ENCODE measurements at regions not wholly inside any gene's neighbourhood (a gene's known extent, or its start where the extent isn't known, plus 50 kb on each side); places are given as distances from the start of the nearest gene placed in this dataset.

DNA sequence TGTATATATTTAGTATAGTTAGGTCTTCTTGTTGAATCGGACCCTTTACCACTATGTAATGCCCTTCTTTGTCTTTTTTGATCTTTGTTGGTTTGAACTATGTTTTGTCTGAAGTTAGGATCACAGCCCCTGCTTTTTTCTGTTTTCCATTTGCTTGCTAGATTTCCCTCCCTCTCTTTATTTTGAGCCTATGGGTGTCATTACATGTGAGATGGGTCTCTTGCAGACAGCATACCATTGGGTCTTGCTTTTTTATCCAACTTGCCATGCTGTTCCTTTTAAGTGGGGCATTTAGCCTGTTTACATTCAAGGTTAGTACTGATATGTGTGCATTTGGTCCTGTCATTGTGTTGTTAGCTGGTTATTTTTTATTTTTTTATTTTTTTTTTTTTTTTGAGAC lies 224.6 kb downstream of the INSC start:
- Histone ChIP-seq H3K4me3 (replicated peaks in 1 of 2; ENCODE audit: low read depth in 1 of 2, low read length in 2 of 2) (no peak overlapping the region), H3K4me1 (ENCODE audit: control insufficient read depth in 1 of 2, insufficient read depth in 2 of 2, low read length in 2 of 2) (no peaks in the 10 kb centered on the region), H3K79me2 (ENCODE audit: insufficient read depth, low read length) (no peaks in the 10 kb centered on the region), H4K20me1 (ENCODE audit: insufficient read depth) (no peaks in the 10 kb centered on the region), H3K27me3 (ENCODE audit: insufficient read depth, low read length) (peaks cover 40% of the 10 kb centered on the region), H3K9me3 (ENCODE audit: control insufficient read depth in 1 of 2, insufficient read depth in 1 of 2, low read depth in 1 of 2, low read length in 2 of 2) (no peaks in the 10 kb centered on the region), H3K9ac (ENCODE audit: low read length) (no peak overlapping the region), H3K4me2 (ENCODE audit: low read length) (no peak overlapping the region), H3K27ac (ENCODE audit: low read depth, low read length) (no peak overlapping the region), H3K9me2 (ENCODE audit: insufficient read depth) (no peaks in the 10 kb centered on the region), H3K36me3 (ENCODE audit: control insufficient read depth in 1 of 2, insufficient read depth in 2 of 2, low read length in 2 of 2) (no peaks in the 10 kb centered on the region), H2AFZ (ENCODE audit: low read depth, low read length, poor library complexity, severe bottlenecking) (no peak overlapping the region)
- no peak for ATAC-seq
- intact Hi-C loops (cut with micrococcal nuclease): no loop called here
- TF ChIP-seq EZH2 (IDR thresholded peaks at IDR 0.05): no peak
- RAD21 ChIA-PET (ENCODE audit: low non-redundant PET in 1 of 2, low total read pairs in 2 of 2, uncharacterized antibody in 2 of 2, unreplicated experiment in 2 of 2): no interaction called here
- POLR2A ChIA-PET: no interaction called here
- CTCF ChIA-PET: no interaction called here
- no peak for DNase-seq (ENCODE audit: low read depth, low spot score)
- BruUV-seq (replicated peaks): no TSS peak

DNA sequence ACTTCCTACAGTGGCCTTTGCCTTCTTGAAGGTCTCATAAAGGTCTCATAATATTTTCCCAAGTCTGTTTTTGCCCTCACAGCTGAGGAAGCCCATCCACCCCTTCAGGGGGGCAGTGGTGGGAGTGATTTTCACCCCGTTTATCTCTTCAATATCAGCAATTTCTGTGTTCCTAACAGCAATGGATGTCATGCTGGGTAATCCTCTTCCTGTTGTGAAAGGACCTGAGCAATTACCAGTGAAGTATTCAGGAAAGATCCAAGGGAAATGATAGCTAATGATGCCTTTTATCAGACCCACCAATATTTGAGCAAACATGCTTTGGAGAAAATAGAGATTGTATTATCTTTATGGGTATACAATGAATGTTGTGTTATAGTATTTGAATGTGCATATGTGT lies 226.9 kb downstream of the INSC start:
- POLR2A ChIA-PET: no interaction called here
- Histone ChIP-seq H3K9me3 (ENCODE audit: control insufficient read depth in 1 of 2, insufficient read depth in 1 of 2, low read depth in 1 of 2, low read length in 2 of 2) (no peaks in the 10 kb centered on the region), H3K36me3 (ENCODE audit: control insufficient read depth in 1 of 2, insufficient read depth in 2 of 2, low read length in 2 of 2) (no peaks in the 10 kb centered on the region), H3K27me3 (ENCODE audit: insufficient read depth, low read length) (peaks cover 33% of the 10 kb centered on the region), H3K4me3 (replicated peaks in 1 of 2; ENCODE audit: low read depth in 1 of 2, low read length in 2 of 2) (no peak overlapping the region), H3K4me1 (ENCODE audit: control insufficient read depth in 1 of 2, insufficient read depth in 2 of 2, low read length in 2 of 2) (no peaks in the 10 kb centered on the region), H3K27ac (ENCODE audit: low read depth, low read length) (no peak overlapping the region), H3K9me2 (ENCODE audit: insufficient read depth) (no peaks in the 10 kb centered on the region), H4K20me1 (ENCODE audit: insufficient read depth) (no peaks in the 10 kb centered on the region), H3K79me2 (ENCODE audit: insufficient read depth, low read length) (no peaks in the 10 kb centered on the region), H3K9ac (ENCODE audit: low read length) (no peak overlapping the region), H3K4me2 (ENCODE audit: low read length) (no peak overlapping the region), H2AFZ (ENCODE audit: low read depth, low read length, poor library complexity, severe bottlenecking) (no peak overlapping the region)
- BruUV-seq (replicated peaks): no TSS peak
- ATAC-seq (no peak), DNase-seq (ENCODE audit: low read depth, low spot score) (no peak)
- intact Hi-C loops (cut with micrococcal nuclease): no loop called here
- CTCF ChIA-PET: no interaction called here
- RAD21 ChIA-PET (ENCODE audit: low non-redundant PET in 1 of 2, low total read pairs in 2 of 2, uncharacterized antibody in 2 of 2, unreplicated experiment in 2 of 2): no interaction called here
- no peak for TF ChIP-seq ZFX (IDR thresholded peaks at IDR 0.05)
- no peak for TF ChIP-seq SP1 (IDR thresholded peaks at IDR 0.05; ENCODE audit: low read depth)
- TF ChIP-seq JUND (IDR thresholded peaks at IDR 0.05): no peak
- TF ChIP-seq POLR2AphosphoS5 (IDR thresholded peaks at IDR 0.05; ENCODE audit: low read depth, low read length): no peak
- no peak for TF ChIP-seq SRF (IDR thresholded peaks at IDR 0.05; ENCODE audit: low read depth)
- TF ChIP-seq SIN3A (IDR thresholded peaks at IDR 0.05; ENCODE audit: low read depth): no peak
- TF ChIP-seq EGR1 (IDR thresholded peaks at IDR 0.05; ENCODE audit: low read depth): no peak
- TF ChIP-seq EZH2phosphoT487 (IDR thresholded peaks at IDR 0.05; ENCODE audit: borderline replicate concordance): no peak
- TF ChIP-seq, protein P1, sequence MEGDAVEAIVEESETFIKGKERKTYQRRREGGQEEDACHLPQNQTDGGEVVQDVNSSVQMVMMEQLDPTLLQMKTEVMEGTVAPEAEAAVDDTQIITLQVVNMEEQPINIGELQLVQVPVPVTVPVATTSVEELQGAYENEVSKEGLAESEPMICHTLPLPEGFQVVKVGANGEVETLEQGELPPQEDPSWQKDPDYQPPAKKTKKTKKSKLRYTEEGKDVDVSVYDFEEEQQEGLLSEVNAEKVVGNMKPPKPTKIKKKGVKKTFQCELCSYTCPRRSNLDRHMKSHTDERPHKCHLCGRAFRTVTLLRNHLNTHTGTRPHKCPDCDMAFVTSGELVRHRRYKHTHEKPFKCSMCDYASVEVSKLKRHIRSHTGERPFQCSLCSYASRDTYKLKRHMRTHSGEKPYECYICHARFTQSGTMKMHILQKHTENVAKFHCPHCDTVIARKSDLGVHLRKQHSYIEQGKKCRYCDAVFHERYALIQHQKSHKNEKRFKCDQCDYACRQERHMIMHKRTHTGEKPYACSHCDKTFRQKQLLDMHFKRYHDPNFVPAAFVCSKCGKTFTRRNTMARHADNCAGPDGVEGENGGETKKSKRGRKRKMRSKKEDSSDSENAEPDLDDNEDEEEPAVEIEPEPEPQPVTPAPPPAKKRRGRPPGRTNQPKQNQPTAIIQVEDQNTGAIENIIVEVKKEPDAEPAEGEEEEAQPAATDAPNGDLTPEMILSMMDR (IDR thresholded peaks at IDR 0.05 in 2 of 3, conservative IDR thresholded peaks at IDR 0.05 in 1 of 3; ENCODE audit: borderline replicate concordance in 1 of 3, insufficient read depth in 1 of 3, low read depth in 2 of 3, low read length in 2 of 3): no peak
- TF ChIP-seq FOSL1 (IDR thresholded peaks at IDR 0.05; ENCODE audit: low read depth): no peak
- TF ChIP-seq, protein P2, sequence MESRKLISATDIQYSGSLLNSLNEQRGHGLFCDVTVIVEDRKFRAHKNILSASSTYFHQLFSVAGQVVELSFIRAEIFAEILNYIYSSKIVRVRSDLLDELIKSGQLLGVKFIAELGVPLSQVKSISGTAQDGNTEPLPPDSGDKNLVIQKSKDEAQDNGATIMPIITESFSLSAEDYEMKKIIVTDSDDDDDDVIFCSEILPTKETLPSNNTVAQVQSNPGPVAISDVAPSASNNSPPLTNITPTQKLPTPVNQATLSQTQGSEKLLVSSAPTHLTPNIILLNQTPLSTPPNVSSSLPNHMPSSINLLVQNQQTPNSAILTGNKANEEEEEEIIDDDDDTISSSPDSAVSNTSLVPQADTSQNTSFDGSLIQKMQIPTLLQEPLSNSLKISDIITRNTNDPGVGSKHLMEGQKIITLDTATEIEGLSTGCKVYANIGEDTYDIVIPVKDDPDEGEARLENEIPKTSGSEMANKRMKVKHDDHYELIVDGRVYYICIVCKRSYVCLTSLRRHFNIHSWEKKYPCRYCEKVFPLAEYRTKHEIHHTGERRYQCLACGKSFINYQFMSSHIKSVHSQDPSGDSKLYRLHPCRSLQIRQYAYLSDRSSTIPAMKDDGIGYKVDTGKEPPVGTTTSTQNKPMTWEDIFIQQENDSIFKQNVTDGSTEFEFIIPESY (IDR thresholded peaks at IDR 0.05; ENCODE audit: extremely low read depth, insufficient replicate concordance, low read length): no peak
- TF ChIP-seq, protein P3, sequence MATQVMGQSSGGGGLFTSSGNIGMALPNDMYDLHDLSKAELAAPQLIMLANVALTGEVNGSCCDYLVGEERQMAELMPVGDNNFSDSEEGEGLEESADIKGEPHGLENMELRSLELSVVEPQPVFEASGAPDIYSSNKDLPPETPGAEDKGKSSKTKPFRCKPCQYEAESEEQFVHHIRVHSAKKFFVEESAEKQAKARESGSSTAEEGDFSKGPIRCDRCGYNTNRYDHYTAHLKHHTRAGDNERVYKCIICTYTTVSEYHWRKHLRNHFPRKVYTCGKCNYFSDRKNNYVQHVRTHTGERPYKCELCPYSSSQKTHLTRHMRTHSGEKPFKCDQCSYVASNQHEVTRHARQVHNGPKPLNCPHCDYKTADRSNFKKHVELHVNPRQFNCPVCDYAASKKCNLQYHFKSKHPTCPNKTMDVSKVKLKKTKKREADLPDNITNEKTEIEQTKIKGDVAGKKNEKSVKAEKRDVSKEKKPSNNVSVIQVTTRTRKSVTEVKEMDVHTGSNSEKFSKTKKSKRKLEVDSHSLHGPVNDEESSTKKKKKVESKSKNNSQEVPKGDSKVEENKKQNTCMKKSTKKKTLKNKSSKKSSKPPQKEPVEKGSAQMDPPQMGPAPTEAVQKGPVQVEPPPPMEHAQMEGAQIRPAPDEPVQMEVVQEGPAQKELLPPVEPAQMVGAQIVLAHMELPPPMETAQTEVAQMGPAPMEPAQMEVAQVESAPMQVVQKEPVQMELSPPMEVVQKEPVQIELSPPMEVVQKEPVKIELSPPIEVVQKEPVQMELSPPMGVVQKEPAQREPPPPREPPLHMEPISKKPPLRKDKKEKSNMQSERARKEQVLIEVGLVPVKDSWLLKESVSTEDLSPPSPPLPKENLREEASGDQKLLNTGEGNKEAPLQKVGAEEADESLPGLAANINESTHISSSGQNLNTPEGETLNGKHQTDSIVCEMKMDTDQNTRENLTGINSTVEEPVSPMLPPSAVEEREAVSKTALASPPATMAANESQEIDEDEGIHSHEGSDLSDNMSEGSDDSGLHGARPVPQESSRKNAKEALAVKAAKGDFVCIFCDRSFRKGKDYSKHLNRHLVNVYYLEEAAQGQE (IDR thresholded peaks at IDR 0.05; ENCODE audit: low read depth): no peak
- TF ChIP-seq, protein P4, sequence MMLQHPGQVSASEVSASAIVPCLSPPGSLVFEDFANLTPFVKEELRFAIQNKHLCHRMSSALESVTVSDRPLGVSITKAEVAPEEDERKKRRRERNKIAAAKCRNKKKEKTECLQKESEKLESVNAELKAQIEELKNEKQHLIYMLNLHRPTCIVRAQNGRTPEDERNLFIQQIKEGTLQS (IDR thresholded peaks at IDR 0.05): no peak
- no peak for TF ChIP-seq CBX3 (IDR thresholded peaks at IDR 0.05; ENCODE audit: low read depth)
- TF ChIP-seq RAD21 (IDR thresholded peaks at IDR 0.05; ENCODE audit: low read depth): no peak

Data from HCT116 (cell line).